ENCODE measurements at regions not wholly inside any gene's neighbourhood (a gene's known extent, or its start where the extent isn't known, plus 50 kb on each side); places are given as distances from the start of the nearest gene placed in this dataset.

DNA sequence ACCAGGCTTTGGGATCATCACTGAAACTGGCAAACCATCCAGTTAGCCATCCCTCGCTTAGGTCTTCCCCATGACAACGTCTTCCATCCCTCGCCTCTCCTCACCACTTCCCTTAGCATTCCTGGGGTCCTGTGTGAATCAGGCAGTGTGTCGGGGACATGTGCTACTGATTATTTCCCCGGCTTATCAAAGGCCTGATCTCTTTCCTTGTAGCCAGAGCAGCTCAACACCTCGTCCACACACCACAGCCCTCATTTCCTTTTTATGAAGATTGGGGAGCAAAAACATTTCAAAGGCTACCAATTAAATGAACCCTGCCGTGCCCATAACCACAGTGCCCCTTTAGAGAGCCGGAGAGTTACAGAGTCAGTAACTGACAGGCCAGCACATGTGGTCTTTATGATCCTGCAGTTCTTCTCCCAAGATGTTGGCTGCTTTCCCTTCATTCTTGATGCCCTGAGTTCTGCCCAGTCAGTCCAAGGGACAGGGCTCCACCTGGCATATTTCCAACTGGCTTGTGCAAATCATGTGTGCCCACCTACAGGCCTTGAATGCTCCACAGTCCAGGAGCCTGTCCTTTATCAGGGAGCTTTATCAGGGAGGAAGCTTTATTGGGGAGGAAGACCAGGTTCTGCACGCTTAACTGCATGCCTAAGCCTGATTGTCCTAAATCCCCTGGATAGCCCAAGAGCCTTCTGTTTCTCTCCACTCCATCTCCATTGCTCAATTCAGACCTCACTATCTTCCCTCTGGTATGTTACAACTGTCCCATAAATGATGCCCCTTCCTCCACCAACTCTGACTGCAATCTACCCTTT, 343.1 kb downstream of the CYRIA start:
- no peak for DNase-seq (ENCODE audit: low read depth)
- TF ChIP-seq, protein P1, sequence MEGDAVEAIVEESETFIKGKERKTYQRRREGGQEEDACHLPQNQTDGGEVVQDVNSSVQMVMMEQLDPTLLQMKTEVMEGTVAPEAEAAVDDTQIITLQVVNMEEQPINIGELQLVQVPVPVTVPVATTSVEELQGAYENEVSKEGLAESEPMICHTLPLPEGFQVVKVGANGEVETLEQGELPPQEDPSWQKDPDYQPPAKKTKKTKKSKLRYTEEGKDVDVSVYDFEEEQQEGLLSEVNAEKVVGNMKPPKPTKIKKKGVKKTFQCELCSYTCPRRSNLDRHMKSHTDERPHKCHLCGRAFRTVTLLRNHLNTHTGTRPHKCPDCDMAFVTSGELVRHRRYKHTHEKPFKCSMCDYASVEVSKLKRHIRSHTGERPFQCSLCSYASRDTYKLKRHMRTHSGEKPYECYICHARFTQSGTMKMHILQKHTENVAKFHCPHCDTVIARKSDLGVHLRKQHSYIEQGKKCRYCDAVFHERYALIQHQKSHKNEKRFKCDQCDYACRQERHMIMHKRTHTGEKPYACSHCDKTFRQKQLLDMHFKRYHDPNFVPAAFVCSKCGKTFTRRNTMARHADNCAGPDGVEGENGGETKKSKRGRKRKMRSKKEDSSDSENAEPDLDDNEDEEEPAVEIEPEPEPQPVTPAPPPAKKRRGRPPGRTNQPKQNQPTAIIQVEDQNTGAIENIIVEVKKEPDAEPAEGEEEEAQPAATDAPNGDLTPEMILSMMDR (conservative IDR thresholded peaks at IDR 0.05; ENCODE audit: low read depth, low read length): no peak
- H3K4me3 ChIP-seq (ENCODE audit: low read depth, low read length): no peak overlapping the region

GRCh38 chr2:16321872-16322271, 343.8 kb downstream of the CYRIA start:
- no peak for DNase-seq (ENCODE audit: low read depth)
- H3K4me3 ChIP-seq (ENCODE audit: low read depth, low read length): no peak overlapping the region
- TF ChIP-seq, protein P1 (conservative IDR thresholded peaks at IDR 0.05; ENCODE audit: low read depth, low read length): no peak

GRCh38 chr2:16321256-16321655, 344.4 kb downstream of the CYRIA start:
- H3K4me3 ChIP-seq (ENCODE audit: low read depth, low read length): no peak overlapping the region
- no peak for DNase-seq (ENCODE audit: low read depth)
- TF ChIP-seq, protein P1 (conservative IDR thresholded peaks at IDR 0.05; ENCODE audit: low read depth, low read length): no peak

DNA sequence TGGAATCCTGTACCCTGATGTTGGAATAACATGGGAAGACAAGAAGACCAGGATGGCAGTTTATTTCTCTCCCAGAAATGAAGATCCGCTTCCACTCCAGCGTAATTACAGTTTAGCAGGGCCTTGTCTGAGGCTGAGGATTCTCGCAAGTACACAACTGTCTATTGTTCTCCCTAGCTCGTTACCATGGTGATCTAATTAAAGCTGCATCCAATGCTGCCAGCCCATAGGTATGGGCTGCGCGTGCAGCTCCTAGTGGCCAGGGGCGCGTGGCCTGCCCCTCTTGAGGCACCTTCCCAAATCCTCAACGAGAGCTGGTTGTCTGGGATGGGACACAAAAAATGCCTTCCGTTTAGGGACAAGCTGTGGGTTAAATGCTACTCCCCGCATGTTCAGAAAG, 344.9 kb downstream of the CYRIA start:
- no peak for DNase-seq (ENCODE audit: low read depth)
- TF ChIP-seq, protein P1 (conservative IDR thresholded peaks at IDR 0.05; ENCODE audit: low read depth, low read length): no peak
- H3K4me3 ChIP-seq (ENCODE audit: low read depth, low read length): no peak overlapping the region

DNA sequence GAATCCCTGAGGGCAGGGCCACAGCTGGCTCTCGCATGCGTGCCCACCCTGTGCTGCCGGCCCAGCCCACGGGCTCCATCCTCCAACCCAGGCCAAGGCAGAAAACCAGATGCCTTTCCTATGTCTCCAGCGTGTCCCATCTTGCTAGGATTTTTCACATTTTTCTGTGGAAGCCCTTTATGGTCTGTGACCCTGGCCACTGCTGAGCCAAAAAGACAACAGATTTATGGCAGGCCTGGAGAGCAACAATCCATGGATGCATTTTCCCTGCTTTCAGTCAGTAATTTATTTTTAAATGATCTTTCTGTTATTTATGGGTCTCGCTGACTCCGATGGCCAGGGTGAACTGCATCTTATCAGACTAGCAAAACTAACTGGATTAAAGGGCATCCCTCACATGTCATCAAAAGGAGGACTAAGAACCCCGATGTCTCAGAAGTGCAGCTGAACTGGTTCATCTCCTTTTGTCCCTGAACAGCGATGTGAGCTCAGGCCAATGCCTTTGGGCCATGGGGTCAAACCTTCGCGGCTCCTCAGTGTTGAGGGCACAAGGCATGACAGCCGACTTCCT, 346.0 kb downstream of the CYRIA start:
- no peak for DNase-seq (ENCODE audit: low read depth)
- TF ChIP-seq, protein P1 (conservative IDR thresholded peaks at IDR 0.05; ENCODE audit: low read depth, low read length): no peak
- H3K4me3 ChIP-seq (ENCODE audit: low read depth, low read length): no peak overlapping the region

GRCh38 chr2:16318474-16319195, 347.0 kb downstream of the CYRIA start:
- H3K4me3 ChIP-seq (ENCODE audit: low read depth, low read length): no peak overlapping the region
- DNase-seq (ENCODE audit: low read depth): no peak
- TF ChIP-seq, protein P1 (conservative IDR thresholded peaks at IDR 0.05; ENCODE audit: low read depth, low read length): no peak

Measured in choroid plexus epithelial cell (primary cell).